Brain microvascular endothelial cell (primary cell): ENCODE measurements at regions not wholly inside any gene's neighbourhood (a gene's known extent, or its start where the extent isn't known, plus 50 kb on each side); places are given as distances from the start of the nearest gene placed in this dataset.

Experiments
- DNase-seq: peaks from one replicate; pipeline ENCODE4 v3.0.0-alpha.2; 2020
- H3K27ac ChIP-seq: fragments of 250-450 bp; sonication (Bioruptor Pico); 2 replicates; pipeline ENCODE4 v1.5.1; 2020; ENCODE audit warnings: mild to moderate bottlenecking, moderate library complexity
- H3K27me3 ChIP-seq: fragments of 250-450 bp; sonication (Bioruptor Pico); replicated peaks from 2 replicates; pipeline ENCODE4 v1.5.1; 2020; ENCODE audit warnings: mild to moderate bottlenecking
- H3K36me3 ChIP-seq: fragments of 250-450 bp; sonication (Bioruptor Pico); replicated peaks from 2 replicates; pipeline ENCODE4 v1.5.1; 2020; ENCODE audit warnings: mild to moderate bottlenecking
- H3K4me3 ChIP-seq: 2 replicates; pipeline ENCODE4 v1.5.1; 2011; ENCODE audit warnings: low read depth, mild to moderate bottlenecking, control low read depth, low read length, moderate library complexity
- CTCF ChIP-seq: IDR thresholded peaks from 2 replicates; pipeline ENCODE4 v1.5.1; 2011; ENCODE audit warnings: low read depth, mild to moderate bottlenecking, moderate library complexity, low read length, control low read depth, inconsistent platforms; ENCODE audit errors: missing control alignments
- in situ Hi-C: cut with HindIII; loops from 2 replicates; pipeline ENCODE4 v1.10.0; 2017; ENCODE audit warnings: low sequenced_read_pairs, low pct_ligation_motif_present

GRCh38 chr2:150153646-150154307, 333.7 kb downstream of the RND3 start:
- no peak for TF ChIP-seq CTCF
- no peak overlapping the region for H3K4me3 ChIP-seq
- no peak overlapping the region for H3K27ac ChIP-seq
- no peaks in the 10 kb centered on the region for H3K36me3 ChIP-seq
- no peak for DNase-seq
- in situ Hi-C loops: no loop called here
- no peaks in the 10 kb centered on the region for H3K27me3 ChIP-seq

- in situ Hi-C loops: no loop called here
- TF ChIP-seq CTCF: no peak
- DNase-seq: no peak
Measured at GRCh38 chr2:150152230-150152629, 335.2 kb downstream of the RND3 start.

GRCh38 chr2:150150144-150150543, 337.3 kb downstream of the RND3 start:
- no peaks in the 10 kb centered on the region for H3K36me3 ChIP-seq
- no peak for DNase-seq
- no peaks in the 10 kb centered on the region for H3K27me3 ChIP-seq
- H3K27ac ChIP-seq: no peak overlapping the region
- in situ Hi-C loops: no loop called here
- no peak overlapping the region for H3K4me3 ChIP-seq
- no peak for TF ChIP-seq CTCF

More at GRCh38 chr2:150152230-150152629, 335.2 kb downstream of the RND3 start:
- Histone ChIP-seq H3K4me3 (no peak overlapping the region), H3K36me3 (no peaks in the 10 kb centered on the region), H3K27me3 (no peaks in the 10 kb centered on the region), H3K27ac (no peak overlapping the region)

DNA sequence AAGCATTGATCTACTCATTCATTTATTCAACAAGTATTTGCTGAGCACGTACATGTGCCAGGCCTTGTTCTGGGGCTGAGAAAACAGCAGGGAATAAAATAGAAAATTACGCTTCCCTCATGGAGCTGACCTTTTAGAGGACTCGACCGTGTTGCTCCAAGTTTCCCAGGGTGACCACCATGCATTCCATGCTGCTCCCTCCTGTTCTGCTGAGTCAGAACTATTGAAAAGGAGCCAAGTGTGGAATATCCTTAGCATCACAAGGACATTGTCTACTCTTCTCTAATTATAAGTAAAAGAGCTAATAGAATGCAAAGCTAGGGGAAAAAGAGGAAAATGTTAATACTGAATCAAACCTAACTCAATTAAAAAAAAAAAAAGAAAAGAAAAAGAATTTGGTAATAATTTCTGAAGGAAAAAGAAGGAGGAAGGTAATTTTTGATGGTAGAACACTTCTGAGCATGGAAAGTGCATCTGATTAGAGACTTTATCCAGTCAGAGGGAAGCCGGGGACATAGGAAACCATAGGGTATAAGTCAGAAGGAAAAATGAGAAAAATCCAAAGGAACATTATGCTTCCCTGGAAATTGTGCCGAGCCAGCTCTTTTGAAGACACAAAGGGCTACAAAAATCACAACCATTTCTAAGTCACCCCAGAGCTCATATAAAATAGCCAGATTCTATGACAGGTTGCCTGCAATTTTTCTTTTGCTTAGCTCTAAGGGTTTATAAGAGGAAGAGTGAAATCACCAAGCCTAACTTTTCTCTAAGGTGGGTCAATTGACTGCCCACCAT, 339.4 kb downstream of the RND3 start:
- no peak for TF ChIP-seq CTCF
- H3K27me3 ChIP-seq: no peaks in the 10 kb centered on the region
- no peak overlapping the region for H3K4me3 ChIP-seq
- no peaks in the 10 kb centered on the region for H3K36me3 ChIP-seq
- peak; percentile 59 for DNase-seq
- no peak overlapping the region for H3K27ac ChIP-seq
- in situ Hi-C loops: no loop called here

- Histone ChIP-seq H3K27ac (no peak overlapping the region), H3K36me3 (no peaks in the 10 kb centered on the region), H3K27me3 (no peaks in the 10 kb centered on the region), H3K4me3 (no peak overlapping the region)
- DNase-seq: no peak
- TF ChIP-seq CTCF: no peak
- in situ Hi-C loops: no loop called here
Measured at GRCh38 chr2:150146879-150147278, 340.6 kb downstream of the RND3 start.
